ENCODE measurements at regions not wholly inside any gene's neighbourhood (a gene's known extent, or its start where the extent isn't known, plus 50 kb on each side); places are given as distances from the start of the nearest gene placed in this dataset.

DNA sequence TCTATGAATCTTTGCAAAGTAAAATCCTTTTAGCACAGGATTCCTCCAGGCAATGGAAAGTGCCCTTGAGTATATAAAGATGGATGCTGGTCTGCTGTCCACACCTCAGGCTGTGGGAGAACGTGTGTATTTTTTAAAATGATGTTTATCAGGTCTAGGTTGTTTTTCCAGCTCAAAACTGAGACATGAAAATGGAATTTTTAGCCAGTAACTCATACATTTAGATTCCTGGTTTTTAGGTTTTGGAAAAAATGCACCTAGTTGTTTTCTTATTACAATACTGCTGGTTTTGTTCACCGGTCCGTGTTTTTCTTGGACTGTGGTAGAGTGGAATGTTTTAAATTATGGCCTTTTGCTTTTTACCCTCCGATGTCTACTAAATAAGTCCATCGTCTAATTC, 554.7 kb downstream of the SOX6 start:
- DNase-seq (ENCODE audit: low read depth in 2 of 2): no peak

GRCh38 chr11:15805726-15806125, 550.6 kb downstream of the SOX6 start:
- DNase-seq (ENCODE audit: low read depth in 2 of 2): no peak

- DNase-seq (ENCODE audit: low read depth in 2 of 2): no peak
Measured at GRCh38 chr11:15806217-15806616, 550.1 kb downstream of the SOX6 start.

GRCh38 chr11:15807827-15808226, 548.5 kb downstream of the SOX6 start:
- DNase-seq (ENCODE audit: low read depth in 2 of 2): no peak

DNA sequence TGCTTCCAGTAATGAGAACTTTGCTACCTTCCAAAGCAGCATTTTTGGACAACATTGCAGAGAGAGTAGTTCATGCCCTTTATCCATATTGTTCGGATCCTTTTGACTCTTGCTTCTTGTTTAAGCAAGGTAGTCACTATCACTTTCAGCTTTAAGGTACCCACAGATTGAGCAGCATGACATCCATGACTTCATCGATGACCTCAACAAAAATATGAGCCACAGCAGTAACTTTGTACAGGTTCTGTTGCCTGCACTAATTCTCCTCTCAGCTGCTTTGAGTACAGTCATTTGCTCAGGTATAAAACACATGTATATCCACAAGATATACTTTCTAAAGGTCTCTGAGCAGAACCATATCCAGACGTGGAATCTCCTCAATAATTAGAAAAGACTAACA, 546.3 kb downstream of the SOX6 start:
- no peak for DNase-seq (ENCODE audit: low read depth in 2 of 2)

GRCh38 chr11:15810525-15810924, 545.8 kb downstream of the SOX6 start:
- DNase-seq (ENCODE audit: low read depth in 2 of 2): no peak

DNA sequence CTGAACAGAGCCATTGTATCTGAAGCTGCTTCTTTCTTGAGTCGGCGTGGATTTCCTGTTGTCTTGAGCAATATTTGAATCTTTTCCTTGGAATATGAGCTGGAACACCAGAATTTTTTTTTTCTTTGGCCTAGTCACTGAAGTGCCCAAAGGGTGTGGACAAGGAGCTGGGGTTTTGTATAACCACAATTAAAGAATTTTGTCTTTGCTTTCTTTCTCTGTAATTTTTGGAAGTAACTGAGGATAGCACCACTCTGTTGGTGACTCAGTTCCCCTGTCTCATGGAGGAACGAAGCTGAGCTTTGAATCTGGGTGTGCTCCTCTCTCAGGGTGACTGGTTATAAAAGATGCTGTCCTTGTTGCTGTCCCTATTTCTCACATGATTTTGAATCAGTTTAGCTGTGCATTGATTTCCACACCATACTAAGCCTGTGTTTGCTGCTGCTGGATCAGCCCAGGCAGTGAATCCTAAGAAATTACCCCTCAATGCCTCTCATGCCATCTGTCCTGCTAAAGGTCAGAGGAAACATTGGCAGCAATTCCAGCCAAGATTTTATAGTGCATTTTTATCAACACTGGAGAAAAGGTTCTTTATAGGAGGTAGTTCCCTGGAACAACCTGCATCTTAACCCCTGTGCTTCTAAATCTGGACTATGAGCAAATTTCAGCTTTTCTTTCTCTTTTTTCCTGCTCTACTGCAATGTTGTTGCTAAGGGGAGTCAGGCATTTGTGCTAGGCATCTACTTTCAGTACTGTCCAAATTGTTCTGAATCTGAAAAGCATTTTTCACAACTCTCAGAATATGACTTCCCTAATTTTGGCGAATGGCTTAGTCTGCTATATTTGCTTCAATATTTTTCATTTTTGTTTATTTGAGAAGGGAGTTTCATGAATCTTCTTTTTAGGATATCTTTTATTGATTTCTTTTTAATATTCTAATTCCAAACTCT, 540.8 kb downstream of the SOX6 start:
- DNase-seq (ENCODE audit: low read depth in 2 of 2): no peak

DNA sequence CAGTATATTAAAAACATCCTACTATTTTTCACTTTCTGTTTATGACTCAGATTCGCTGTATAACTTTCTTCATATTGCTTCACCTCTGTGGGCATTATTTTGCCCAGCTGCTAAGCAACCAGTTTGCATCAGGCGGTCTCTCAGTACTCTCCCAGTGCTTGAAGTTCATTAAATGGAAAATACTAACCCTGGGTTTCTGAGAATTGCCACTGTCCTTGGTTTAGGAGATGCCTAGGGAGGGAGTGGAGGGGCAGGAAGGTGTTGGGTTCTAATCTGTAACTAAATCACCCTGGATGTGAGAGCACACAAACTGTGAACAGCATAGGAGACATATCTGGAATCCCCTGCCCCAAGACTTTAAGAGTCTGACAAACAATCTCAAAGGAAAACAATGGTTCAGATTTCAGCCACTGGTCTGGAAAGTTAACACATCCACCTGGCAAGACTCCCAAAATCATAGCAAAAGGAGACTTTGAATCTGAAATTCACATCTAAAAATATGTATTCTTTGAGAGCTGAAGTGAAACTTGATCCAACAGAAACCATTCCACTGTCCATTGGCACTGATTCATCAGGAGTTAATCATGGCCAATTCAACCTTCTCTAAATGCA, 540.0 kb downstream of the SOX6 start:
- DNase-seq (ENCODE audit: low read depth in 2 of 2): no peak

GRCh38 chr11:15817001-15817400, 539.3 kb downstream of the SOX6 start:
- DNase-seq (ENCODE audit: low read depth in 2 of 2): no peak

DNA sequence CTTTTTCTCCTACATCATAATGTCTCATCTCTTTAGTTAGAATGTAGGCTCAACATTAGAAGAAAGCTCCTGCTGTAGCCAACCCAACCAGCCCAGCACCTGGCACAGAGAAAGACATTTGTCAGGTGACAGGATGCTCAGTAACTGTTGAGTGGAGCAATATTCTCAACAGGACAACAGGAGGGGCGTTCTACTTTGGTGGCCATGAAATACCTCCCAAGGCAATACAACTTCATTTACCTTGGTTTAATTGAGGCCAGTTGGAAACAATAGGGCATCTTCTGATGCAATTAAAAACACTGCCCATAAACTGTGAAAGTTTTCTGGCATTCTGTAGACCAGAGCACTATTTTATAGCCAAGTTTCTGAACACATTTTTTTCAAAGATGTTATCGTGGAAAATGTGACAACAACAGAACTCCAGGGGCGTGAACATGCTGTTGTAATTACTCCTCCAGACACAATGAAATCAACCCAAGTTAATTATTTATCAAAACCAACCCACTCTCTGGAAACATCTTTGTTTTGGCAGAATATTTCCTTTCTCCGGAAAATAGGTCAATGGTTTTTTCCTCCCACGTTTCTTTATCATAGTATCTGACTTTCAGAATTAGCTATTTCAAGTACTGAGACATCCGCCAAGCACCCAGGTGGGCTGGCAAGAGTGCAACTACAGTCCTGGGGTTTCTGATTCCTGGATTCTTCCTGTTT, 538.1 kb downstream of the SOX6 start:
- DNase-seq (ENCODE audit: low read depth in 2 of 2): no peak

DNA sequence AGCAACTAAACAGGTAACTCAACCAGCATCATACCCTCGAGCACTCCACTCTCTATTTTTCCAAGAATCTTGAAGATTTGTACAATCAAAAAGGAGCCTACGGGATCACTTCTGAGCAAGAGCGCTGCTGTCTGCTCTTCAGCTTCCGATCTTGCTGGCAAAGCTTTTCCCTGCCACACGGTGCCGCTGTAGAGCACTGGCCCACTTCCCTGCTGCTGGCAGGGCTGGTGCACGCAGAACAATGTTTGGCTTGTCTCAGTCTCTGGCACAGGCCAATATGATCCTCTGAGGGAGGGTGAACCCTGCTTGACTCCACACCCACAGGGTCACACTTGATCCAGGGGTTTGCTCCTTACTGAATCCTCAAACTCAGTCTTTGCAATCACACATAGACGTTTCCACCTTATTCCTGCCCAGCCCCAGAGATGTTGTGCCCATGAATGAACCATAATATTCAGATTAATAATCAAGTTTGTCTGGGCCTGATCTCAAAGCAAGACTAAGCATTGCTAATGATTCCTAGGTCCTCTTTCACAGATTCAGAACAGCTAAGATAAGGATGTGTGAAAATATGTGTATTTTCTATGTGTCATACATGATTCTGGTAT, 536.6 kb downstream of the SOX6 start:
- peak; percentile 63 to 80 for DNase-seq (ENCODE audit: low read depth in 2 of 2)

DNA sequence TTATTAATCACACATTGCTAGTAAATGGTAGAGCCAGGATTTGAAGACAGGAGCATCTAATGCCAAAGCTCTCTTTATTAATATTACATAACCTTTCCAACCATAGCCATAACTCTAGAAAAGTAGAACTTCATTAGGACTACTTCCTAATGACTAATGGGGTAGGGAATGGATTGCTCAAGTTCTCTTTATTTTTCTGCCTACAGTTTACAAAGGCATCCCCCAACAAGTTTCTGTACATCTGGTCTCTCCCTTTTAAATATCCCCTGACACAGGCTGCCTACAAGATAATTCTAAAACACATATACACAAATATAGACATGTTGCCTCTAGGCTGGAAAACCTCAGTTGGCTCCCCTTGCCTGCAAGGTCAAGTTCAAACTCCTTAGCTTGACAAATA, 534.9 kb downstream of the SOX6 start:
- DNase-seq (ENCODE audit: low read depth in 2 of 2): no peak

DNA sequence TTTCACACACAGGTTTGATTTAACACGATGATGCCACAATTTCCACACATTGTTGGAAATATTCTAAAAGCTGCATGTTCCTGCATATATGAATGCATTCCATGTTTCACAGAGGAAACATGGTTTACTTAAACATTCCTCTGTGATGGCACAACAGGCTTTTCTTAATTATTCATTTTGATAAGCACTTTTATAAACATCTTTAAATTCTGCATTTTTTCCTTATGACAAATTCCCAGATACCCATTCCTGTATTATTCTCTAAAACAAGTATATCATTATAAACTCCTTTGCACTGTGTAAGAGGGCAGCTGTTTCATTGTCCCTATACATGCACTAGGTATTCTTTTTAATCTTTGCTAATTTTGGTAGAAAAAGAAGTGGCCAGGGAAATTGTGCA, 532.3 kb downstream of the SOX6 start:
- DNase-seq (ENCODE audit: low read depth in 2 of 2): no peak

DNA sequence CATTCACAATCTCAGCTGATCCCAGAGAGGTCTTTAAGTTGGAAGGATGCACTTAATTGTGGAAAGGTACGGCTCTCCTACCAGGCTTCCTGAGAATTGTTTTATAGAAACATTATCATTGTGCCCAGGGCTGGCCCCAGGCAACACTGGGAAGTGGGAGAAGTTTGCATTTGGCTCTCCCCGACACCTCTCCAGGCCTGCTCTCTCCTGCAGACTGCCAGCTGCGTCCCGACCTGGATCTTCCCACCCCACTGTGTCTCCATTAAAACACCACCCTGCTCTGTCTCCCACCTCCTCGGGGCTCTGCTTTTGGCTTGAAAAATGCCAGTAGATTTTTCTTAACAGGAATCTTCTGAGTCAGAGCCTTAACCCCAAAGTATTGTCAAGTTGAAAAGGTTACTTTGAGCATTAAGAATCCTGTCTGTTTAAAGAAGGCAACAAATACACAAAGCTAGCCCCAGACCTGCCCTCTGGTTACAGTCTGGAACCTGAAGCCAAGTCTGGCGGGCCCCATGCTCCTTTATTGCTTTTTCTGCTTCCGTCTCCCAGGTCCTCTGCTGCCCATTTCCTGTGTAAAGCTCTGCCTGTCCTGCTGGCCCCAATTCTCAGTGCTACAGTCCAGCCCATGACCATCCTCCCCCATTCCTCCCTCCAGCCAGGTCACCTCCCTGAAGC, 530.2 kb downstream of the SOX6 start:
- no peak for DNase-seq (ENCODE audit: low read depth in 2 of 2)

DNA sequence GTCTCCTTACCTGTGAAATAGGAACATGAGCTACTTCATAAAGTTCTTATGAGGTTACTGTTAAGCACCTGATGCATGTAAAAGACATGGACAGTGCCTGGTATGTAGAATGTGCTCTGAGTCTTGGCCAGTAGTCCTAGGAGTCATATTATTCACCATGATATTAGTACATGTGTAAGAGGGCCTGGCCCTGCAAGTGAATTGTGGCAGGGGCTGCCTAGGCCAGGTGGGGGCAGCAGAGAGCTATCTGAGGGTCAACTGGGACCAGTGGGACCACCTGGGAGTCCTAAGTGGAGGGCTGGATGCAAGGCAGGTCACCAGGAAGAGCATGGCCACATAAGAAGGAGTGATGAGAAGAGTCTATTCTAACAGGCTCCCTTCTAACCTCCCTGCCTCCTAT, 529.5 kb downstream of the SOX6 start:
- peak; percentile 28 to 50 for DNase-seq (ENCODE audit: low read depth in 2 of 2)

DNA sequence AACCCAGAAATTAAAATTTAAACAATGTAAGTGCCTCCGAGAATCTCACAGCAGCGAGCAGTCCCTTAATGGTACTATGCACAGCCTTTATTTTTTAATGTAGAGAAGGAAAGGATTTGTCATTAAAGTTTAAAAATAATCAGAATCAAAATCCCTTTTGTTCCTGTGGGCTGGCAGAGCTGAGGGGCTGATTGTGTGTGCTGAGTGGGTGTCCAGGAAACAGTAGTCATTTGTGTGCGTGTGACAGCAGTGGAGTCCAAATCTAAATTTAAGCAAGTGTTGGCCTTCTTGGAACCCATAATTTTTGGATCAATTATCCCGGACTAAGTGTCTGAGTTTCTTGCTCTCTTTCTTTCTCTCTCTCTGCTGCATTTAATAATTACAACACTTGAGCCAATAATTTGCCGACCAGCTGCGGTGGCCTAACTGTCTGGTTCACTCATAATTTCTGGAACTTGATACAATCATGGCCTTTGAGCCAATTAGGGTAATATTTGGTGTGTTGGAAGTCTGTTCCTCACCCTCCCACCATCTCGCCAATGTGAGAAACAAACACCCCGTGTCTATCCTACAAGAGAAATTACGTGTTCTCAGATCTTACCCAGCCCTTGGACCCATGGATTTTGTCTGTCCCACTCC, 528.0 kb downstream of the SOX6 start:
- DNase-seq (ENCODE audit: low read depth in 2 of 2): peak in 1 of 2 donors; percentile 21

- peak; percentile 33 to 52 for DNase-seq (ENCODE audit: low read depth in 2 of 2)
Measured at GRCh38 chr11:15829312-15829711, 527.0 kb downstream of the SOX6 start.

DNA sequence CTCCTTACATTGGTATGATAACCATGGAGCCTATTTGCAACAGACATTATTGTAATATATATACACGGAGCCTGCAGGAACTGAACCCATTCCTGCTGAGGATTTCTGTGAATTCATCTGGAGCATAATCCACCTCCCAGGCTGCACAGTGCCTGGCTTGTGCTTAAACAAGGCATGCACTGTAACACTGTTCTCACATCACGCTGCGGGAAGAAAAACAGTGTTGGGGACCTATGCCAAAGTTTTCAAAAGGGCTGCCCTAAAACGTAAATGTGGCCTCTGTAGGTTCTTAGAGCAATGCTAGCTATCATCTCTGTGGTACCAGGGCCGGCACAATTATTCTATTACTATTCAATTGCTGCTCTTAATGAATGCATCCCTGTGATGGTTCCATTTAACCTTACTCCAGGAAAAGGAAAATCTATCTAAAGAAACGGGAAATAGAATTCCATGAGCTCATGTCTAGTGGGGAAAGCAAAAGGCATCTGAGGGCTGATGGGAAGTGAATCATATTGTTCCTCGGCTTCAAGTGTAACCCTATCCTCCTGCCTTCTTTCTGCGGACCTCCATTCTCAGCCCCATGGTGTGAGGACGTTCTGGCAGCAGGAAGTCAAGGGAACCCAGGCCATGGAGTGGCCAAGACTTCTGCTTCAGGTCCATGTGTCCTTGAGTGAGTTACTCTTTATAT, 525.5 kb downstream of the SOX6 start:
- DNase-seq (ENCODE audit: low read depth in 2 of 2): peak in 1 of 2 donors; percentile 51

DNA sequence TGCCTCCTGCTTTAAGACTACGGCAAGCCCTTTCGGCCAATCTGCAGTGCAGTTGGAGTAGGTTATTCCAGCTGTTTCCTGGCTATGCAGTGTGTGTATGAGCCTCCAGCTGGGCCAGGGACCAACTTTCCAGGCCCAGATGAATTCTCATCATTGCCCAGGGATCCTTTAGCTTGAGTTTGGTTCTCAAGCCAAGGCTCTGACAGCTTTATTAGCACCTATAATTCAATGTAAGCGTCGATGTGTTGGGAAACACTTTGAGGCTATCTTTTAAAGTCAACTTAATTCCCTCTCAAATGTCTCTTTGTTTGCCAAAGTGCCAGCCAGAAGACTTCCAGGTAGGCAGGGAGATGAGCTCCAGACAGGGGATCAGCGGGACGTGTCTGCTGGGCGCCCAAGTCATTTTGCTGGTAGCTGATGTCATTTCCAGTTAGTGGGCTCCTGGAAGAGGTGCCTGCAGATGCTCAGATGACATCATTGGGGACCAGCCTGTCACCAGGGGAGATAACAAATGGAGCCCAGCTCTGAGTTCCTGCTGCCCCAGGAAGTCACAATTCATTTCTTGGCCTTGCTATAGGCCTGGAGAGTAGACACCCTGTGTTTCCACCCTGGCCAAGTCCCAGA, 520.4 kb downstream of the SOX6 start:
- peak in 1 of 2 donors; percentile 25 for DNase-seq (ENCODE audit: low read depth in 2 of 2)

GRCh38 chr11:15836795-15837194, 519.6 kb downstream of the SOX6 start:
- DNase-seq (ENCODE audit: low read depth in 2 of 2): no peak
